Smooth muscle cell (in vitro differentiated cells): ENCODE measurements at regions not wholly inside any gene's neighbourhood (a gene's known extent, or its start where the extent isn't known, plus 50 kb on each side); places are given as distances from the start of the nearest gene placed in this dataset.

Source experiments
- DNase-seq: peaks from one replicate; lab custom pipeline; 2025; ENCODE audit not compliant: unreplicated experiment; lab: John Stamatoyannopoulos, UW
- H2AFZ ChIP-seq: fragments of 200-600 bp; sonication (generic); 2 replicates; pipeline ENCODE4 v1.6.0; 2016; ENCODE audit warnings: antibody characterized with exemption, low read depth, mild to moderate bottlenecking
- H3F3A ChIP-seq: fragments of 200-600 bp; sonication (generic); 2 replicates; pipeline ENCODE4 v1.6.0; 2017; ENCODE audit warnings: antibody characterized with exemption, low read depth
- H3K27ac ChIP-seq: fragments of 200-600 bp; sonication (generic); 2 replicates; pipeline ENCODE4 v1.5.1; 2016; ENCODE audit warnings: low read depth, mild to moderate bottlenecking
- H3K27me3 ChIP-seq: fragments of 200-600 bp; sonication (generic); 2 replicates; pipeline ENCODE4 v1.6.1; 2016; ENCODE audit warnings: low read depth, mild to moderate bottlenecking
- H3K36me3 ChIP-seq: fragments of 200-600 bp; sonication (generic); 2 replicates; pipeline ENCODE4 v1.5.1; 2016; ENCODE audit warnings: low read depth
- H3K4me1 ChIP-seq: fragments of 200-600 bp; sonication (generic); 2 replicates; pipeline ENCODE4 v1.5.1; 2016; ENCODE audit warnings: low read depth
- H3K4me2 ChIP-seq: fragments of 200-600 bp; sonication (generic); 2 replicates; pipeline ENCODE4 v1.6.0; 2016; ENCODE audit warnings: mild to moderate bottlenecking
- H3K4me3 ChIP-seq: fragments of 200-600 bp; sonication (generic); 2 replicates; pipeline ENCODE4 v1.5.1; 2016; ENCODE audit warnings: mild to moderate bottlenecking
- H3K79me2 ChIP-seq: fragments of 200-600 bp; sonication (generic); 2 replicates; pipeline ENCODE4 v1.6.0; 2016; ENCODE audit warnings: low read depth, mild to moderate bottlenecking
- H3K9ac ChIP-seq: fragments of 200-600 bp; sonication (generic); 2 replicates; pipeline ENCODE4 v1.6.0; 2016; ENCODE audit warnings: low read depth
- H3K9me3 ChIP-seq: fragments of 200-600 bp; sonication (generic); replicated peaks from 2 replicates; pipeline ENCODE4 v1.5.1; 2016; ENCODE audit warnings: low read depth
- H4K20me1 ChIP-seq: fragments of 200-600 bp; sonication (generic); 2 replicates; pipeline ENCODE4 v1.6.0; 2016; ENCODE audit warnings: low read depth
- WGBS: methylation state at CpG from one replicate; pipeline ENCODE4 v1.1.7; 2016; ENCODE audit warnings: low lambda C conversion rate; 5-methylcytosine and 5-hydroxymethylcytosine counted together
- TF ChIP-seq, protein P1 (sequence below): fragments of 200-600 bp; sonication (generic); IDR thresholded peaks from 2 replicates; pipeline ENCODE4 v1.5.1; 2017; ENCODE audit warnings: borderline replicate concordance, mild to moderate bottlenecking, antibody characterized with exemption; ENCODE audit not compliant: insufficient read depth, poor library complexity, severe bottlenecking

DNA sequence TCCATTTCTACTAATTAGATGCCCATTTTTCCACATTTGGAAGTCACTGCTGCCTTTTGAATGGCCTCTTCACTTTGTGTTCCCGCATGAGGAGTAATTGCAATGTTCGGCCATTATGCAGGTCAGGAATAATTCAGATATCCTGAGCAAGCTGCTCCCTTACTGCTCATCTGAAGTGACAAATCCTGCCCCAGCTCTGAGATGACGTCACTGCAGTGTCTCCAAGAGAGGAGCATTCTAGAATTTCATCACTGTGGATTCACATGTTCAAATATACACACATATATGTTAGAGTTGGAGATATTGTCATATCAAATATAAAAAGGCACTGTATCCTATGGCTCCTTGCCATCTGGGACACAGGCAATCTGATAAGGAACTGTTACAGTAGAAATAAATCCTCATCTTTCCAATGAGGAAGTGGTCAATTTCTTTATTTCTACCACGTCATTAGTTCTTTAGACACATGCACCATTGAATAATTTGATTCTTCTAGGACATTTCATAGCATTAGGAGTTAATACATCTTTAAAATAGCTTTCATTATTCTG, 706.9 kb upstream of the TENM3 start:
- Histone ChIP-seq H3K9me3 (no peaks in the 10 kb centered on the region), H3K4me1 (no peaks in the 10 kb centered on the region), H3K9ac (no peak overlapping the region), H3K4me2 (no peak overlapping the region), H3K36me3 (no peaks in the 10 kb centered on the region), H3K4me3 (no peak overlapping the region), H3K27ac (no peak overlapping the region), H2AFZ (no peak overlapping the region), H3K27me3 (peaks cover 45% of the 10 kb centered on the region), H3F3A (no peaks in the 10 kb centered on the region), H4K20me1 (no peaks in the 10 kb centered on the region), H3K79me2 (no peaks in the 10 kb centered on the region)
- WGBS: 89% methylated on average over 4 of the region's 4 CpGs
- TF ChIP-seq, protein P1, sequence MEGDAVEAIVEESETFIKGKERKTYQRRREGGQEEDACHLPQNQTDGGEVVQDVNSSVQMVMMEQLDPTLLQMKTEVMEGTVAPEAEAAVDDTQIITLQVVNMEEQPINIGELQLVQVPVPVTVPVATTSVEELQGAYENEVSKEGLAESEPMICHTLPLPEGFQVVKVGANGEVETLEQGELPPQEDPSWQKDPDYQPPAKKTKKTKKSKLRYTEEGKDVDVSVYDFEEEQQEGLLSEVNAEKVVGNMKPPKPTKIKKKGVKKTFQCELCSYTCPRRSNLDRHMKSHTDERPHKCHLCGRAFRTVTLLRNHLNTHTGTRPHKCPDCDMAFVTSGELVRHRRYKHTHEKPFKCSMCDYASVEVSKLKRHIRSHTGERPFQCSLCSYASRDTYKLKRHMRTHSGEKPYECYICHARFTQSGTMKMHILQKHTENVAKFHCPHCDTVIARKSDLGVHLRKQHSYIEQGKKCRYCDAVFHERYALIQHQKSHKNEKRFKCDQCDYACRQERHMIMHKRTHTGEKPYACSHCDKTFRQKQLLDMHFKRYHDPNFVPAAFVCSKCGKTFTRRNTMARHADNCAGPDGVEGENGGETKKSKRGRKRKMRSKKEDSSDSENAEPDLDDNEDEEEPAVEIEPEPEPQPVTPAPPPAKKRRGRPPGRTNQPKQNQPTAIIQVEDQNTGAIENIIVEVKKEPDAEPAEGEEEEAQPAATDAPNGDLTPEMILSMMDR: no peak
- no peak for DNase-seq

DNA sequence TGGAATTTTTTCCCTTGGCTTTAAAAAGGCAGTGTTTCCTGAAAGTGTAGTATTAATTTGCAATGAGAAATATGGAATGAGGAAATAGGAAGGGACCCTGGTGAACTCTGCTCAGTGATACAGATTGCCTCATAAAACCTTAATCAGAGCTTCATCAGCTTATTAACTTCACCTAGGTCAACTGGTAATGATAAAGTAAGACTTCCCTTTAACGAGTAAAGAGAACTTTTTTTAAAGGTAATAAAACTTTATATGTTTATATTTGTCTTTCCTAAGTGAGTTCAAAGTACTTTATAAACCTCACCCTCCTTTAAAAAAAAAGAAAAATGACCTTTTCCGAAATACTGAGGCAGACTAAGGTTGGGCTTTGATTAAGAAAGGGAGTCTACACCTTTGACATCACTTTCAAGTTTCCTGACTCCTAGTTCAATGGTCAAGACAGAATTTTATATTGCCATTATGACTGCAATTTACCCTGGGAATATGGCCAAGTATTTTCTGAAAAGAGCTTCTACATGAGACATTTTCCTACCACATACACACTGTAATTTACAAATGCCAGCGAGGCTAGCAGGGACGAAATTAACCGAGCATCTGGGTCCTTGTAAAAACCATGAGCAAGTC, 706.3 kb upstream of the TENM3 start:
- Histone ChIP-seq H3K4me3 (no peak overlapping the region), H3K9me3 (no peaks in the 10 kb centered on the region), H3F3A (no peaks in the 10 kb centered on the region), H3K4me2 (no peak overlapping the region), H3K4me1 (no peaks in the 10 kb centered on the region), H3K79me2 (no peaks in the 10 kb centered on the region), H2AFZ (no peak overlapping the region), H4K20me1 (no peaks in the 10 kb centered on the region), H3K27me3 (peaks cover 39% of the 10 kb centered on the region), H3K9ac (no peak overlapping the region), H3K36me3 (no peaks in the 10 kb centered on the region), H3K27ac (no peak overlapping the region)
- DNase-seq: no peak
- TF ChIP-seq, protein P1: no peak
- WGBS: 73% methylated on average over 5 of the region's 5 CpGs

DNA sequence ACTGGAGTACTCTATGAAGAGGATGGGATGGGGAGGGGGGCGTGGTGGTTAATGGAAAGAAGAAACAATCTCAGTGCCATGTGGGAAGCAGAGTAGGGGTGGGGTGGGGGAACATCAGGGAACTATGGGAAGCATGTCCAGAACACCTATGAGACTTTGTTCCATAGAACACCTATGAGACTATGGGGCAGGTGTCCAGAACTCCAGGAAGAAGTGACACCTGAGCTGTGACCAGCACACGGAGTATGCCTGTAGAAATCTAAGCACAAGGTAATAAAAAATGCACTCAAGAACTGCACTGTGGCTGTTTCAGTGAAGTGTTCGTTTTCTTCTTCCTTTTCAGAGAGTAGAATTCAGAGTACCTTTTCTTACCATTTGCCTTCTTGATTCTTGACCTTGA, 704.8 kb upstream of the TENM3 start:
- no peaks in the 10 kb centered on the region for H3K4me1 ChIP-seq
- TF ChIP-seq, protein P1: no peak
- H3K4me3 ChIP-seq: no peak overlapping the region
- no peaks in the 10 kb centered on the region for H3K9me3 ChIP-seq
- H3K9ac ChIP-seq: no peak overlapping the region
- H3K36me3 ChIP-seq: no peaks in the 10 kb centered on the region
- no peak overlapping the region for H3K4me2 ChIP-seq
- H2AFZ ChIP-seq: no peak overlapping the region
- DNase-seq: no peak
- WGBS: 97% methylated on average over 3 of the region's 3 CpGs
- H3K27ac ChIP-seq: no peak overlapping the region
- H3K27me3 ChIP-seq: peaks cover 24% of the 10 kb centered on the region
- no peaks in the 10 kb centered on the region for H3F3A ChIP-seq
- H3K79me2 ChIP-seq: no peaks in the 10 kb centered on the region
- H4K20me1 ChIP-seq: no peaks in the 10 kb centered on the region

DNA sequence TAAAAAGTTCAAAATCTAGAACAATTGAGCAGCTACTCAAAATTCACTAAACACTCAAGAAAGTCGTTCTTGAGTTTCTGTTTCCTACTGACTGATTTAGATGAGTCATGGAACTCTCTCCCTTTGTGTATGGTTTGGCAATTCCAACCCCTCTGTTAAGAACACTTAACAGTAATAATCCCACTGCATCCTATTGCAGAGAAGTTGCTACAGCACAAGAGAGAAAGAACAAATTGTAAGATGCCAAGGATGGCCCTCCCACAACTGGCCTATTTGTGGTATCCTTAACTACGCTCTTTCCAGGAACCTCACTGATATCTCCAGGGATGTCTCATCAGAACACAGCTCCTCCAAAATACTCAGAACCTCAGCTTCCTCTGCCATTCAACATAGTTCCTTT, 701.8 kb upstream of the TENM3 start:
- peak overlapping the region; percentile 39 for H3K27ac ChIP-seq
- H3K9me3 ChIP-seq: no peaks in the 10 kb centered on the region
- 41% methylated on average over 2 of the region's 2 CpGs for WGBS
- H3F3A ChIP-seq: no peaks in the 10 kb centered on the region
- peak overlapping the region; percentile 16 for H3K4me2 ChIP-seq
- no peak overlapping the region for H3K4me3 ChIP-seq
- H3K36me3 ChIP-seq: no peaks in the 10 kb centered on the region
- H3K27me3 ChIP-seq: peaks cover 14% of the 10 kb centered on the region
- no peaks in the 10 kb centered on the region for H3K4me1 ChIP-seq
- no peaks in the 10 kb centered on the region for H3K79me2 ChIP-seq
- TF ChIP-seq, protein P1: no peak
- no peaks in the 10 kb centered on the region for H4K20me1 ChIP-seq
- no peak overlapping the region for H3K9ac ChIP-seq
- no peak for DNase-seq
- H2AFZ ChIP-seq: no peak overlapping the region
